GM21528 (cell line): ENCODE measurements at regions not wholly inside any gene's neighbourhood (a gene's known extent, or its start where the extent isn't known, plus 50 kb on each side); places are given as distances from the start of the nearest gene placed in this dataset.
"Not testable (repeated sequence)": the region's sequence is repeated elsewhere in the genome, so short reads cannot be mapped to it uniquely, and the experiment has no call there.

Source experiments
- ATAC-seq: cut with Tn5 transposase; IDR thresholded peaks from one replicate; pipeline ENCODE4 v1.9.1; 2021; ENCODE audit warnings: mild to moderate bottlenecking, moderate library complexity; ENCODE audit not compliant: unreplicated experiment, low FRiP score

GRCh38 chrY:18989356-18989755, 215.8 kb upstream of the HSFY2 start:
- no peak for ATAC-seq

GRCh38 chrY:18966001-18966400, 192.5 kb upstream of the HSFY2 start:
- no peak for ATAC-seq

- no peak for ATAC-seq
Measured at GRCh38 chrY:18958846-18959245, 185.3 kb upstream of the HSFY2 start.

GRCh38 chrY:18951657-18952435, 178.3 kb upstream of the HSFY2 start:
- ATAC-seq = no peak

DNA sequence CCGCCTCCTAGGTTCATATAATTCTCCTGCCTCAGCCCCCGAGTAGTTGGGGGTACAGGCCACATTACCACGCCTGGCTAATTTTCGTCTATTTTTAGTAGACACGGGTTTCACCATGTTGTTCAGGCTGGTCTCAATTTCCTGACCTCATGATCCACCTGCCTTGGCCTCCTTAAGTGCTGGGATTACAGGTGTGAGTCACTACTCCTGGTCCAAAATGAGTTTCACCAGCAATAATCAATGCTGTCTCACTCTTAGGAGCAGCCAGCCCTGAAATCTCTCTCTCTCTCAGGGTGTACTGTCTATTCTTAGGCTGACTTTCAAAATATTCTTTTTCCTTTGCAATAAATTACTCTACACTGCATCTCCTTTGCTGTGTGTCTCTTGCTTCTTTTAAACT, 177.5 kb upstream of the HSFY2 start:
- ATAC-seq = no peak

- no peak for ATAC-seq
Measured at GRCh38 chrY:18936831-18937230, 163.3 kb upstream of the HSFY2 start.

DNA sequence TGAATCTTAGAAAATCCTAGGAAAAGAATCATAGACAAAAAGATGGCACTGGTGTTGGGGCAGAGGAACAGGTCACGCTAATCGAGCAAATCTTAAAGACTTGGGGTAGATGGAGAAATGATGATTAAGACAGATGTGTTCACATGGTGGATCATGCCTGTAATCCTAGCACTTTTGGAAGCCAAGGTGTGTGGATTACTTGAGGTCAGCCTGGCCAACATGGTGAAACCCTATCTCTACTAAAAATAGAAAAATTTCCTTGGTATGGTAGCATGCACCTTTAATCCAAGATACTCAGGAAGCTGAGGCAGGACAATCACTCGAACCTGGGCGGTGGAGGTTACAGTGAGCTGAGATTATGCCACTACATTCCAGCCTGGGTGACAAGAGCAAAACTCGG, 145.7 kb upstream of the HSFY2 start:
- no peak for ATAC-seq

DNA sequence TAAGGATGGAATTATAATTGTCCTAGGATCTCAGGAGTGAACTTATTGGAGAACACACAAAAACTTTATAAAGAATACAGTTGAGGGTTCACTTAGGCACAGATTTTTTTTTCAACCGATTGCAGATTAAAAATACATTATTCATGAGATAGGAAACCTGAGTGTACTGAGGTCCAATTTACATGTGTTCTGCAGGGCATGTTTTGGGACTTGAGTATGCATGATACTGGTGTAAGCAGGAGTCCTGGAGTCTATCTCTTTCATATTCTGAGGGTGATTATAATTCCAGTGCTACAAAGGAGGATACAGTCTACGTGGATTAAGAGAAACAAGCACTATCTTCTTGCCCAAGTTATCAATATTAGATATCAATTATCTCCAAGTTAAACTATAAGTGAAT, 139.3 kb upstream of the HSFY2 start:
- ATAC-seq = no peak

DNA sequence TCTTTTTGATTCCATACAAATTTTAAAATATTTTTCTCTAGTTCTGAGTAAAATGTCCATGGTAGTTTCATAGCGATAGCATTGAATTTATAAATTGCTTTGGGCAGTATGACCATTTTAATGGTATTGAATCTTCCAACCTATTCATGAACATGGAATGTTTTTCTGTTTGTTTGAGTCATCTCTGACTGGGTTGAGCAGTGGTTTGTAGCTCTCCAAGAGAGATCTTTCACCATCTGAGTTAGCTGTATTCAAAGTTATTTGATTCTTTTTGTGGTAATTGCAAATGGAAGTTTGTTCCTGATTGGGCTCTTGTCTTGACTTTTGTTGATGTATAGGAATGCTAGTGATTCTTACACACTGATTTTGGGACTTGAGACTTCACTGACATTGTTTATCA, 136.3 kb upstream of the HSFY2 start:
- ATAC-seq = no peak

- ATAC-seq = not testable (repeated sequence)
Measured at GRCh38 chrY:18906198-18906597, 132.7 kb upstream of the HSFY2 start.

GRCh38 chrY:18904296-18904695, 130.8 kb upstream of the HSFY2 start:
- ATAC-seq = no peak

GRCh38 chrY:18891994-18892393, 118.5 kb upstream of the HSFY2 start:
- no peak for ATAC-seq

DNA sequence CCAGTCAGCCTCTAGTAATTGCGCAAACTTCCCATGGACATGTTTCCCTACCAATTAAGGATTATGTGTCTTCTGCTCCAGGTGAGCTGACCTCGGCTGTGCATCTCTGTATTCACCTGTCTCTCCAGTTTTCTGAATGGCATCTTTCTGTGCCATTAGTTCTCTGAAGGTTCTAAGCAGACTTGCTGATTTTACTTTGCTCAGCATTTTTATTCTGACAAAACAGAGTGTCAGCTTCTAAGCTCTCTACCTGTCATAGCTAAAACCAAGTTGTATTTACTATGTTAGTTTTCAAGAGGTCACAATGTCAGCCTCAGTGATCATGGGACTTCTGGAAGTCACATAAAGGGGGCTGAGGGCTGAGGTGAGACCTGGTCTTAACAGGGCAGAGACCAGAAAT, 116.0 kb upstream of the HSFY2 start:
- no peak for ATAC-seq

DNA sequence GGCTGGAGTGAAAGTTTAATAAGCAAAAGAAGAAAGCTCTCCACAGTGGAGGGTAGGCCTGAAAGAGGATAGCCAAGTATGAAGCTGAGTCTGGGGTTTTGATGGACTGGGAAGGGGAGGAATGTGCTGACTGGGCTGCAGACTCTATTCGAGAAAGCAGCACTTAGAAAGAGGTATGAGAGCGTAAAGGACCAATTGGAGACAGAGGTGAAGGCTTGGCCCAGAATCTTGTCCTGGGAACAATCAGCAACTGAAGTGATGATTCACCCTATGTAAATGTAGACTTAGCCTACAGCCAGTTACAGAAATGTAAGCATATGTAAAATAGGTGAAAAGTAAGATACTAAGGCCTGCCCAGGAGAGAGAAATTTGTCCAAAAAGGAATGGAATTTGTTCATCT, 111.2 kb upstream of the HSFY2 start:
- ATAC-seq = no peak

GRCh38 chrY:18869145-18869544, 95.6 kb upstream of the HSFY2 start:
- not testable (repeated sequence) for ATAC-seq

GRCh38 chrY:18866887-18867551, 93.5 kb upstream of the HSFY2 start:
- not testable (repeated sequence) for ATAC-seq

GRCh38 chrY:18860856-18861255, 87.3 kb upstream of the HSFY2 start:
- ATAC-seq = not testable (repeated sequence)

DNA sequence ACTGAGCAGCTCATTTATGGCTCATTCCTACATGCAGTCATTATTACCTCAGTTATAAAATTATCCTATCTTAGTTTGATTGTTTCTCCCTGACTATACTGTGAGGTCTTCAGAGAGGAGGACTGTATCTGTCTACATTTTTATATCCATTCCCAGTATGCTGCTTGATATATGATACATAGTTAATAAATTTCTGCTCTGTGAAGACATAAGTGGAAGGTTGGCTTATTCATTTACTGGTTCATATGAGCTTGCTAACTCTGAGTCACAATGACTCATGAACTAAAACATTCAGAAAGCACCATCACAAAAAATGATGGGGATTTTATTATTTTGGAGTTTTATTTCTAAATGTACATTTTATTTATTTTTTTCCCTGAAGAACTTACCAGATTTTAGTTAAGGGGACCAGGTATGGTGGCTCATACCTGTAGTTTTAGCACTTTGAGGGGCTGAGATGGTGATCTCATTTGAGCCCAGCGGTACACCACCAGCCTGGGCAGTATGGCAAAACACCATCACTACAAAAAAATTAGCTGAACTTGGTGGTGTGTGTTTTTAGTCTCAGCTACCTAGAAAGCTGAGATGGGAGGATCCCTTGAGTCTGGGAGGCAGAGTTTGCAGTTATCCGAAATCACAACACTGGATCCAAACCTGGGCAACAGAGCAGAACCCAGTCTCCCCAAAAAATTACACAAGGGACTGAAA, 85.1 kb upstream of the HSFY2 start:
- not testable (repeated sequence) for ATAC-seq

DNA sequence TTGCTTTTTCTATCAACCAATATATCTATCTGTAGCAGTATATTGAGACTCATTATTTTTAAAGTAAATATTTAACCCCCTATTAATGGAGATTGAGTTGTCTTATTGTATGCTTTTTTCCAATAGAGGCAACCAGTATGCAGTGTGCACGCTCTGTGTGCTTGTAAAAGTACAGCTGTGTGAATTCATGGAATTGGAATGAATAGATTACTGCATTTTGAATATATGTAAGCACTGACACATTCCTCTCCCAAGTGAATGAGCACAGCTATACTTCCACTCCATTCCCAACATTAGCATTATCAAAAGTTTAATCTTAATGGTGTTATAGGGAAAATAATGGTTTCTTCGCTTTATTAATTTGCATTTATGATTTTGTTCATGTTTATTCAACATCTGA, 81.6 kb upstream of the HSFY2 start:
- not testable (repeated sequence) for ATAC-seq

GRCh38 chrY:18853323-18853722, 79.8 kb upstream of the HSFY2 start:
- not testable (repeated sequence) for ATAC-seq

- not testable (repeated sequence) for ATAC-seq
Measured at GRCh38 chrY:18836643-18837042, 63.1 kb upstream of the HSFY2 start.
